Bone marrow (tissue), 2 donors: ENCODE measurements at regions not wholly inside any gene's neighbourhood (a gene's known extent, or its start where the extent isn't known, plus 50 kb on each side); places are given as distances from the start of the nearest gene placed in this dataset.
"Not testable (repeated sequence)": the region's sequence is repeated elsewhere in the genome, so short reads cannot be mapped to it uniquely, and the experiment has no call there.

Experiments
- DNase-seq, 2 donors: peaks; one replicate each; lab custom pipeline; 2025; lab: John Stamatoyannopoulos, UW

- no peak for DNase-seq
Observed at GRCh38 chr6:19608546-19608945, 228.6 kb upstream of the ID4 start.

GRCh38 chr6:19609972-19610641 is 227.1 kb upstream of the ID4 start:
- no peak for DNase-seq

GRCh38 chr6:19612672-19613466 is 224.3 kb upstream of the ID4 start:
- DNase-seq: not testable (repeated sequence)

GRCh38 chr6:19613678-19614077 is 223.5 kb upstream of the ID4 start:
- DNase-seq: no peak

GRCh38 chr6:19616022-19616421 is 221.1 kb upstream of the ID4 start:
- DNase-seq: no peak

GRCh38 chr6:19632230-19632629 is 204.9 kb upstream of the ID4 start:
- no peak for DNase-seq

GRCh38 chr6:19632786-19633185 is 204.4 kb upstream of the ID4 start:
- no peak for DNase-seq

- DNase-seq: no peak
Observed at GRCh38 chr6:19635728-19636127, 201.4 kb upstream of the ID4 start.

- no peak for DNase-seq
Observed at GRCh38 chr6:19637010-19637409, 200.2 kb upstream of the ID4 start.

- no peak for DNase-seq
Observed at GRCh38 chr6:19638931-19639330, 198.2 kb upstream of the ID4 start.

GRCh38 chr6:19643287-19643686 is 193.9 kb upstream of the ID4 start:
- DNase-seq: no peak

GRCh38 chr6:19643713-19644112 is 193.5 kb upstream of the ID4 start:
- no peak for DNase-seq

- no peak for DNase-seq
Observed at GRCh38 chr6:19655744-19656143, 181.4 kb upstream of the ID4 start.

GRCh38 chr6:19660123-19660910 is 176.9 kb upstream of the ID4 start:
- no peak for DNase-seq

GRCh38 chr6:19662911-19663310 is 174.3 kb upstream of the ID4 start:
- DNase-seq: no peak

GRCh38 chr6:19663479-19663878 is 173.7 kb upstream of the ID4 start:
- DNase-seq: no peak

GRCh38 chr6:19664050-19664449 is 173.1 kb upstream of the ID4 start:
- no peak for DNase-seq

- no peak for DNase-seq
Observed at GRCh38 chr6:19664878-19665612, 172.1 kb upstream of the ID4 start.

- no peak for DNase-seq
Observed at GRCh38 chr6:19665613-19665909, 171.6 kb upstream of the ID4 start.

- DNase-seq: no peak
Observed at GRCh38 chr6:19668710-19669109, 168.5 kb upstream of the ID4 start.

- no peak for DNase-seq
Observed at GRCh38 chr6:19669206-19669605, 168.0 kb upstream of the ID4 start.

GRCh38 chr6:19682859-19683258 is 154.3 kb upstream of the ID4 start:
- DNase-seq: no peak
